ENCODE measurements at regions not wholly inside any gene's neighbourhood (a gene's known extent, or its start where the extent isn't known, plus 50 kb on each side); places are given as distances from the start of the nearest gene placed in this dataset.

DNA sequence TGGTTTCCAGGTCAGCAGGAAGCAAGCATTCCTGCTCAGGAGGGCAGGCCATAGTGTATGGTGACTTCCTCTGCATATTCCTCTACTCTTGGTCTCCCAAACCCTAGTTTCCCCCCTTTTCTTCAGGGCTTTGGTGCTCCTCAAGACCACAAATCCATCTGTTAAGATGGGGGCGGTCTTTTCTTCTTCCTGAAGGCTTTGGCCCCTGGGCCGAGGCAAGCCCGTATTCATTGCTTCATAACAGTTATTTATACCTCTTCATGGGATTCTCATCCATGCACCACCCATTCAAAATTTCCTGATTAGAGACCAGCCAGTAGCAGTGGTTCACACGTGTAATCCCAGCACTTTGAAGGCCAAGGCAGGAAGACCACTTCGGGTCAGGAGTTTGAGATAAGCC lies 62.1 kb upstream of the IL12A start:
- H3K27ac ChIP-seq (ENCODE audit: low read depth) = no peak overlapping the region
- no peaks in the 10 kb centered on the region for H3K79me2 ChIP-seq (replicated peaks; ENCODE audit: insufficient read depth)
- H4K20me1 ChIP-seq (replicated peaks; ENCODE audit: insufficient read depth) = no peaks in the 10 kb centered on the region
- H3K4me1 ChIP-seq (ENCODE audit: insufficient read depth) = no peaks in the 10 kb centered on the region
- H3K27me3 ChIP-seq (ENCODE audit: insufficient read depth) = no peaks in the 10 kb centered on the region
- no peaks in the 10 kb centered on the region for H3K36me3 ChIP-seq (ENCODE audit: insufficient read depth)
- 0 out of 2 replicates have a peak, but pooled peaks cover 5% of the 10 kb centered on the region for H3K9me2 ChIP-seq (ENCODE audit: insufficient read depth)
- H3K4me2 ChIP-seq = no peak overlapping the region
- TF ChIP-seq, protein P1, sequence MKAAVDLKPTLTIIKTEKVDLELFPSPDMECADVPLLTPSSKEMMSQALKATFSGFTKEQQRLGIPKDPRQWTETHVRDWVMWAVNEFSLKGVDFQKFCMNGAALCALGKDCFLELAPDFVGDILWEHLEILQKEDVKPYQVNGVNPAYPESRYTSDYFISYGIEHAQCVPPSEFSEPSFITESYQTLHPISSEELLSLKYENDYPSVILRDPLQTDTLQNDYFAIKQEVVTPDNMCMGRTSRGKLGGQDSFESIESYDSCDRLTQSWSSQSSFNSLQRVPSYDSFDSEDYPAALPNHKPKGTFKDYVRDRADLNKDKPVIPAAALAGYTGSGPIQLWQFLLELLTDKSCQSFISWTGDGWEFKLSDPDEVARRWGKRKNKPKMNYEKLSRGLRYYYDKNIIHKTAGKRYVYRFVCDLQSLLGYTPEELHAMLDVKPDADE (IDR thresholded peaks at IDR 0.05) = no peak
- TF ChIP-seq CREB1 (CRISPR knock-in tag; IDR thresholded peaks at IDR 0.05; ENCODE audit: low read depth) = no peak
- TF ChIP-seq, protein P2, sequence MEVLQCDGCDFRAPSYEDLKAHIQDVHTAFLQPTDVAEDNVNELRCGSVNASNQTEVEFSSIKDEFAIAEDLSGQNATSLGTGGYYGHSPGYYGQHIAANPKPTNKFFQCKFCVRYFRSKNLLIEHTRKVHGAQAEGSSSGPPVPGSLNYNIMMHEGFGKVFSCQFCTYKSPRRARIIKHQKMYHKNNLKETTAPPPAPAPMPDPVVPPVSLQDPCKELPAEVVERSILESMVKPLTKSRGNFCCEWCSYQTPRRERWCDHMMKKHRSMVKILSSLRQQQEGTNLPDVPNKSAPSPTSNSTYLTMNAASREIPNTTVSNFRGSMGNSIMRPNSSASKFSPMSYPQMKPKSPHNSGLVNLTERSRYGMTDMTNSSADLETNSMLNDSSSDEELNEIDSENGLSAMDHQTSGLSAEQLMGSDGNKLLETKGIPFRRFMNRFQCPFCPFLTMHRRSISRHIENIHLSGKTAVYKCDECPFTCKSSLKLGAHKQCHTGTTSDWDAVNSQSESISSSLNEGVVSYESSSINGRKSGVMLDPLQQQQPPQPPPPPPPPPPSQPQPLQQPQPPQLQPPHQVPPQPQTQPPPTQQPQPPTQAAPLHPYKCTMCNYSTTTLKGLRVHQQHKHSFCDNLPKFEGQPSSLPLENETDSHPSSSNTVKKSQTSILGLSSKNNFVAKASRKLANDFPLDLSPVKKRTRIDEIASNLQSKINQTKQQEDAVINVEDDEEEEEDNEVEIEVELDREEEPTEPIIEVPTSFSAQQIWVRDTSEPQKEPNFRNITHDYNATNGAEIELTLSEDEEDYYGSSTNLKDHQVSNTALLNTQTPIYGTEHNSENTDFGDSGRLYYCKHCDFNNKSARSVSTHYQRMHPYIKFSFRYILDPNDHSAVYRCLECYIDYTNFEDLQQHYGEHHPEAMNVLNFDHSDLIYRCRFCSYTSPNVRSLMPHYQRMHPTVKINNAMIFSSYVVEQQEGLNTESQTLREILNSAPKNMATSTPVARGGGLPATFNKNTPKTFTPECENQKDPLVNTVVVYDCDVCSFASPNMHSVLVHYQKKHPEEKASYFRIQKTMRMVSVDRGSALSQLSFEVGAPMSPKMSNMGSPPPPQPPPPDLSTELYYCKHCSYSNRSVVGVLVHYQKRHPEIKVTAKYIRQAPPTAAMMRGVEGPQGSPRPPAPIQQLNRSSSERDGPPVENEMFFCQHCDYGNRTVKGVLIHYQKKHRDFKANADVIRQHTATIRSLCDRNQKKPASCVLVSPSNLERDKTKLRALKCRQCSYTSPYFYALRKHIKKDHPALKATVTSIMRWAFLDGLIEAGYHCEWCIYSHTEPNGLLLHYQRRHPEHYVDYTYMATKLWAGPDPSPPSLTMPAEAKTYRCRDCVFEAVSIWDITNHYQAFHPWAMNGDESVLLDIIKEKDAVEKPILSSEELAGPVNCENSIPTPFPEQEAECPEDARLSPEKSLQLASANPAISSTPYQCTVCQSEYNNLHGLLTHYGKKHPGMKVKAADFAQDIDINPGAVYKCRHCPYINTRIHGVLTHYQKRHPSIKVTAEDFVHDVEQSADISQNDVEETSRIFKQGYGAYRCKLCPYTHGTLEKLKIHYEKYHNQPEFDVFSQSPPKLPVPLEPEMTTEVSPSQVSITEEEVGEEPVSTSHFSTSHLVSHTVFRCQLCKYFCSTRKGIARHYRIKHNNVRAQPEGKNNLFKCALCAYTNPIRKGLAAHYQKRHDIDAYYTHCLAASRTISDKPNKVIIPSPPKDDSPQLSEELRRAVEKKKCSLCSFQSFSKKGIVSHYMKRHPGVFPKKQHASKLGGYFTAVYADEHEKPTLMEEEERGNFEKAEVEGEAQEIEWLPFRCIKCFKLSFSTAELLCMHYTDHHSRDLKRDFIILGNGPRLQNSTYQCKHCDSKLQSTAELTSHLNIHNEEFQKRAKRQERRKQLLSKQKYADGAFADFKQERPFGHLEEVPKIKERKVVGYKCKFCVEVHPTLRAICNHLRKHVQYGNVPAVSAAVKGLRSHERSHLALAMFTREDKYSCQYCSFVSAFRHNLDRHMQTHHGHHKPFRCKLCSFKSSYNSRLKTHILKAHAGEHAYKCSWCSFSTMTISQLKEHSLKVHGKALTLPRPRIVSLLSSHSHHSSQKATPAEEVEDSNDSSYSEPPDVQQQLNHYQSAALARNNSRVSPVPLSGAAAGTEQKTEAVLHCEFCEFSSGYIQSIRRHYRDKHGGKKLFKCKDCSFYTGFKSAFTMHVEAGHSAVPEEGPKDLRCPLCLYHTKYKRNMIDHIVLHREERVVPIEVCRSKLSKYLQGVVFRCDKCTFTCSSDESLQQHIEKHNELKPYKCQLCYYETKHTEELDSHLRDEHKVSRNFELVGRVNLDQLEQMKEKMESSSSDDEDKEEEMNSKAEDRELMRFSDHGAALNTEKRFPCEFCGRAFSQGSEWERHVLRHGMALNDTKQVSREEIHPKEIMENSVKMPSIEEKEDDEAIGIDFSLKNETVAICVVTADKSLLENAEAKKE (CRISPR knock-in tag; IDR thresholded peaks at IDR 0.05) = no peak
- no peak for TF ChIP-seq NANOG (IDR thresholded peaks at IDR 0.05; ENCODE audit: borderline replicate concordance)
- TF ChIP-seq POLR2AphosphoS5 (IDR thresholded peaks at IDR 0.05; ENCODE audit: low read depth) = no peak
- TF ChIP-seq, protein P3, sequence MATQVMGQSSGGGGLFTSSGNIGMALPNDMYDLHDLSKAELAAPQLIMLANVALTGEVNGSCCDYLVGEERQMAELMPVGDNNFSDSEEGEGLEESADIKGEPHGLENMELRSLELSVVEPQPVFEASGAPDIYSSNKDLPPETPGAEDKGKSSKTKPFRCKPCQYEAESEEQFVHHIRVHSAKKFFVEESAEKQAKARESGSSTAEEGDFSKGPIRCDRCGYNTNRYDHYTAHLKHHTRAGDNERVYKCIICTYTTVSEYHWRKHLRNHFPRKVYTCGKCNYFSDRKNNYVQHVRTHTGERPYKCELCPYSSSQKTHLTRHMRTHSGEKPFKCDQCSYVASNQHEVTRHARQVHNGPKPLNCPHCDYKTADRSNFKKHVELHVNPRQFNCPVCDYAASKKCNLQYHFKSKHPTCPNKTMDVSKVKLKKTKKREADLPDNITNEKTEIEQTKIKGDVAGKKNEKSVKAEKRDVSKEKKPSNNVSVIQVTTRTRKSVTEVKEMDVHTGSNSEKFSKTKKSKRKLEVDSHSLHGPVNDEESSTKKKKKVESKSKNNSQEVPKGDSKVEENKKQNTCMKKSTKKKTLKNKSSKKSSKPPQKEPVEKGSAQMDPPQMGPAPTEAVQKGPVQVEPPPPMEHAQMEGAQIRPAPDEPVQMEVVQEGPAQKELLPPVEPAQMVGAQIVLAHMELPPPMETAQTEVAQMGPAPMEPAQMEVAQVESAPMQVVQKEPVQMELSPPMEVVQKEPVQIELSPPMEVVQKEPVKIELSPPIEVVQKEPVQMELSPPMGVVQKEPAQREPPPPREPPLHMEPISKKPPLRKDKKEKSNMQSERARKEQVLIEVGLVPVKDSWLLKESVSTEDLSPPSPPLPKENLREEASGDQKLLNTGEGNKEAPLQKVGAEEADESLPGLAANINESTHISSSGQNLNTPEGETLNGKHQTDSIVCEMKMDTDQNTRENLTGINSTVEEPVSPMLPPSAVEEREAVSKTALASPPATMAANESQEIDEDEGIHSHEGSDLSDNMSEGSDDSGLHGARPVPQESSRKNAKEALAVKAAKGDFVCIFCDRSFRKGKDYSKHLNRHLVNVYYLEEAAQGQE (IDR thresholded peaks at IDR 0.05; ENCODE audit: unreplicated experiment) = no peak
- no peak for TF ChIP-seq EZH2phosphoT487 (IDR thresholded peaks at IDR 0.05; ENCODE audit: unreplicated experiment)
- TF ChIP-seq, protein P4, sequence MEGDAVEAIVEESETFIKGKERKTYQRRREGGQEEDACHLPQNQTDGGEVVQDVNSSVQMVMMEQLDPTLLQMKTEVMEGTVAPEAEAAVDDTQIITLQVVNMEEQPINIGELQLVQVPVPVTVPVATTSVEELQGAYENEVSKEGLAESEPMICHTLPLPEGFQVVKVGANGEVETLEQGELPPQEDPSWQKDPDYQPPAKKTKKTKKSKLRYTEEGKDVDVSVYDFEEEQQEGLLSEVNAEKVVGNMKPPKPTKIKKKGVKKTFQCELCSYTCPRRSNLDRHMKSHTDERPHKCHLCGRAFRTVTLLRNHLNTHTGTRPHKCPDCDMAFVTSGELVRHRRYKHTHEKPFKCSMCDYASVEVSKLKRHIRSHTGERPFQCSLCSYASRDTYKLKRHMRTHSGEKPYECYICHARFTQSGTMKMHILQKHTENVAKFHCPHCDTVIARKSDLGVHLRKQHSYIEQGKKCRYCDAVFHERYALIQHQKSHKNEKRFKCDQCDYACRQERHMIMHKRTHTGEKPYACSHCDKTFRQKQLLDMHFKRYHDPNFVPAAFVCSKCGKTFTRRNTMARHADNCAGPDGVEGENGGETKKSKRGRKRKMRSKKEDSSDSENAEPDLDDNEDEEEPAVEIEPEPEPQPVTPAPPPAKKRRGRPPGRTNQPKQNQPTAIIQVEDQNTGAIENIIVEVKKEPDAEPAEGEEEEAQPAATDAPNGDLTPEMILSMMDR (conservative IDR thresholded peaks at IDR 0.05; ENCODE audit: low read depth in 2 of 2) = no peak
- no peak overlapping the region for H3K27ac Mint-ChIP-seq
- DNase-seq (ENCODE audit: low spot score) = no peak
- H3K27me3 Mint-ChIP-seq (ENCODE audit: insufficient read depth, low read depth, poor library complexity) = no peaks in the 10 kb centered on the region
- H3K4me3 Mint-ChIP-seq = no peak overlapping the region
- H3F3A ChIP-seq (replicated peaks; ENCODE audit: low read depth) = no peaks in the 10 kb centered on the region
- peaks cover 3% of the 10 kb centered on the region; the same call in 2 of the 3 replicates for H3K9me3 Mint-ChIP-seq
- no peaks in the 10 kb centered on the region for H3K36me3 Mint-ChIP-seq (ENCODE audit: low read depth)
- ATAC-seq = no peak
- no peaks in the 10 kb centered on the region; the same call in 2 of the 3 replicates for H3K4me1 Mint-ChIP-seq
- no peak overlapping the region for H2AFZ ChIP-seq
- H3K4me3 ChIP-seq = no peak overlapping the region
